AG10803 (cell line): ENCODE measurements at regions not wholly inside any gene's neighbourhood (a gene's known extent, or its start where the extent isn't known, plus 50 kb on each side); places are given as distances from the start of the nearest gene placed in this dataset.

Experiments
- DNase-seq: peaks from one replicate; pipeline ENCODE4 v3.0.0; 2010; ENCODE audit warnings: low read depth
- H3K4me3 ChIP-seq: 2 replicates; pipeline ENCODE4 v1.5.1; 2011; ENCODE audit warnings: mild to moderate bottlenecking, low read length, control low read depth
- TF ChIP-seq, protein P1 (sequence below): conservative IDR thresholded peaks from 2 replicates; pipeline ENCODE4 v1.5.1; 2011; ENCODE audit warnings: mild to moderate bottlenecking, low read length, control low read depth, inconsistent platforms

DNA sequence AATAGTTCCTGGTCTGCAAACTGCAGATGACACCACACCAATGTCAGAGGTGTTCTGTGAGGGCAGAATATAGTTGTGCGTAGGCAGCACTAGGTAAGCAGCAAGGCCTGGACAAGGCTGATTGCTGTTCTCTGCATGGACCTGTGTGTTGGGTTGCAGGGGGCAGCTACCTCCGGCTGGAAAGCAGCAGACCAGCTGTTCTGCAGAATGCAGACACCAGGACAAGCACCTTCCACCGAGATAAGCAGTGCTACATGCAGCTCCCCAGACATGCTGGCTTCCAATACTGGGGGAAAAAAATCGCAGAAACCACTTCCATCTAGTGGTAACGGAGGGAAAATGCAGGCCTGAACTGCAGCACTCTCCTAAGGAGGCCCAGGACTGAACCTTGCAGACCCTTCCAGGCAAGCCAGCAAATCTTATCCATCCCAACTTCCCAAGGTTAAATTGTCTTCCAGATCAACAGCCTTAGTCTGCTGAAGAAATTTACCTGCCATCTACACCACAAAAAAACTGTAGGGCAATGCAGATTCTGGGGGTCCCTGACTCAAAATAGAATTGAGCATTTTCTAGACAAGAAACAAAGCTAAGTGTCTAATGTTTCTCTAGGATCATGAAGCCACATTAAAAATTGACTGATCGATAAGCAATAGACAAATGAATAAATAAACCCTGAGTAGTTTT lies 50.5 kb upstream of the COBL start:
- H3K4me3 ChIP-seq: no peak overlapping the region
- DNase-seq: peak; percentile 30
- TF ChIP-seq, protein P1, sequence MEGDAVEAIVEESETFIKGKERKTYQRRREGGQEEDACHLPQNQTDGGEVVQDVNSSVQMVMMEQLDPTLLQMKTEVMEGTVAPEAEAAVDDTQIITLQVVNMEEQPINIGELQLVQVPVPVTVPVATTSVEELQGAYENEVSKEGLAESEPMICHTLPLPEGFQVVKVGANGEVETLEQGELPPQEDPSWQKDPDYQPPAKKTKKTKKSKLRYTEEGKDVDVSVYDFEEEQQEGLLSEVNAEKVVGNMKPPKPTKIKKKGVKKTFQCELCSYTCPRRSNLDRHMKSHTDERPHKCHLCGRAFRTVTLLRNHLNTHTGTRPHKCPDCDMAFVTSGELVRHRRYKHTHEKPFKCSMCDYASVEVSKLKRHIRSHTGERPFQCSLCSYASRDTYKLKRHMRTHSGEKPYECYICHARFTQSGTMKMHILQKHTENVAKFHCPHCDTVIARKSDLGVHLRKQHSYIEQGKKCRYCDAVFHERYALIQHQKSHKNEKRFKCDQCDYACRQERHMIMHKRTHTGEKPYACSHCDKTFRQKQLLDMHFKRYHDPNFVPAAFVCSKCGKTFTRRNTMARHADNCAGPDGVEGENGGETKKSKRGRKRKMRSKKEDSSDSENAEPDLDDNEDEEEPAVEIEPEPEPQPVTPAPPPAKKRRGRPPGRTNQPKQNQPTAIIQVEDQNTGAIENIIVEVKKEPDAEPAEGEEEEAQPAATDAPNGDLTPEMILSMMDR: peak; percentile 53
